ENCODE measurements at regions not wholly inside any gene's neighbourhood (a gene's known extent, or its start where the extent isn't known, plus 50 kb on each side); places are given as distances from the start of the nearest gene placed in this dataset.
"Not testable (repeated sequence)": the region's sequence is repeated elsewhere in the genome, so short reads cannot be mapped to it uniquely, and the experiment has no call there.

GRCh38 chr2:175282300-175282699, 100.8 kb upstream of the ATP5MC3 start:
- DNase-seq (ENCODE audit: extremely low read depth, low read depth, low spot score), result no peak

- DNase-seq (ENCODE audit: extremely low read depth, low read depth, low spot score), result no peak
Measured at GRCh38 chr2:175277772-175278171, 96.3 kb upstream of the ATP5MC3 start.

GRCh38 chr2:175275539-175275938, 94.0 kb upstream of the ATP5MC3 start:
- DNase-seq (ENCODE audit: extremely low read depth, low read depth, low spot score), result no peak

- no peak for DNase-seq (ENCODE audit: extremely low read depth, low read depth, low spot score)
Measured at GRCh38 chr2:175259164-175259563, 77.7 kb upstream of the ATP5MC3 start.

DNA sequence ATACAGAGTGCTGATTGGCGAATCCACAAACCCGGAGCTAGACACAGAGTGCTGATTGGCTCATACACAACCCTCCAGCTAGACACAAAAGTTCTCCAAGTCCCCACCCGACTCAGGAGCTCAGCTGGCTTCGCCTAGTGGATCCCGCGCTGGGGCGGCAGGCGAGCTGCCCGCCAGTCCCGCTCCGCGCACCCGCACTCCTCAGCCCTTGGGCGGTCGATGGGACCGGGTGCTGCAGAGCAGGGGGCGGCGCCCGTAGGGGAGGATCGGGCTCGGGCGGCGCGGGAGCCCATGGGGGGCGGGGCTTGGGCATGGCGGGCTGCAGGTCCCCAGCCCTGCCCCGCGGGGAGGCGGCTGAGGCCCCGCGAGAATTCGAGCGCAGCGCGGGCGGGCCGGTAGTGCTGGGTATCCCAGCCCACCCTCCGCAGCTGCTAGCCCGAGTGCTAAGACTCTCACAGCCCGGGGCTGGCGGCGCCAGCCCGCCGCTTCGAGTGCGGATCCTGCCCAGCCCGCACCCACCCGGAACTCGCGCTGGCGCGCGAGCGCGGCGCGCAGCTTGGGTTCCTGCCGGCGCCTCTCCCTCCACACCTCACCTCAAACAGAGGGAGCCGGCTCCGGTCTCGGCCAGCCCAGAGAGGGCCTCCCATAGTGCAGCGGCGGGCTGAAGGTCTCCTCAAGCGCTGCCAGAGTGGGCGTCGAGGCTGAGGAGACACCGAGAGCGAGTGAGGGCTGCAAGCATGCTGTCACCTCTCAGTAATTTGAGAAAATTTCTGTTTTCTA, 75.5 kb upstream of the ATP5MC3 start:
- DNase-seq (ENCODE audit: extremely low read depth, low read depth, low spot score), result no peak

DNA sequence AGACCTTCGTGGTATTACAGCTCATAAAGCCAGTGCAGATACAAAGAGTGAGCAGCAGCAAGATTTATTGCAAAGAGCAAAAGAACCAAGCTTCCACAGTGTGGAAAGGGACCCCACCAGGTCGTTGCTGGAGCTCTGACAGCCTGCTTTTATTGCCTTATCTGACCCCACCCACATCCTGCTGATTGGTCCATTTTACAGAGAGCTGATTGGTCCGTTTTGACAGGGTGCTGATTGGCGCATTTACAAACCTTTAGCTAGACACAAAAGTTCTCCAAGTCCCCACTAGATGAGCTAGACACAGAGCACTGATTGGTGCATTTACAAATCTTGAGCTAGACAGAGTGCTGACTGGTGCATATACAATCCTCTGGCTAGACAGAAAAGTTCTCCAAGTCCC, 74.9 kb upstream of the ATP5MC3 start:
- DNase-seq (ENCODE audit: extremely low read depth, low read depth, low spot score), result not testable (repeated sequence)

- no peak for DNase-seq (ENCODE audit: extremely low read depth, low read depth, low spot score)
Measured at GRCh38 chr2:175253871-175254270, 72.4 kb upstream of the ATP5MC3 start.

- DNase-seq (ENCODE audit: extremely low read depth, low read depth, low spot score), result peak; percentile 20
Measured at GRCh38 chr2:175251425-175252041, 70.0 kb upstream of the ATP5MC3 start.

DNA sequence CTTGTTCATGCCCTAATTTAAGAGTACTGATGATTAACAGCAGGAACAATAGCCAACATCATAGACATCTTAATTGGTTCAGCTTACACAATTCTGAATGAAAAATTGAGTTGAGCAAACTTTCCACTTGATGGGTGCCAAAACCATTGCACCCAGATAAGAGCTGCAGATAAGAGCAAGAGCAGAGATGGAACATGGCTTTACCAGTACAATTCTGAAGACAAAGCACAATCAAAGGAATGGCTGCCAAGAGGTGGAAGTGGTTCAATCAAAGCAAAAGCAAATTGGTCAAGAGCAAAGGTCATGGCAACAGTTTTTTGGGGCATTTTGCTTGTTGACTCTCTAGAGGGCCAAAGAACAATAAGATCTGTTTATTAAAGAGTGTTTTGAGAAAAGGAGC, 65.6 kb upstream of the ATP5MC3 start:
- no peak for DNase-seq (ENCODE audit: extremely low read depth, low read depth, low spot score)

GRCh38 chr2:175244697-175245096, 63.2 kb upstream of the ATP5MC3 start:
- no peak for DNase-seq (ENCODE audit: extremely low read depth, low read depth, low spot score)

DNA sequence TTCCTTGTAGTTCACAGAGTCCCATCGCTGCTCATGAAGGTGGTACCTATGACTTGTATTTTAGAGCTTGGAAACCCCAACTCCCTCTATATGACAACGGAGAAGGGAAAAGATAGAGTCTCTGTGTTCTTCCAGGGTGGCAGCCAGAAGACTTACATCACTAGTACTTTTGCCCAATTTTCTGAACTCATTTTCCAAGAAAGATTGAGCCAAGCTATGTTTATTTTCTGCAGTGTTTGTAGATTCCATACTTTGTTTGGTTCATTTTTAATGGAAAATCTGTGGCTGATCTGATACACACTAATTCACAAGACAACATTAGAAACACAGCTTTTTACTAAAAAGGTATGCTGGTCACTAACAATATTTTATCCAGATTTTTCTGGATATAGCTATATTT, 60.2 kb upstream of the ATP5MC3 start:
- no peak for DNase-seq (ENCODE audit: extremely low read depth, low read depth, low spot score)

DNA sequence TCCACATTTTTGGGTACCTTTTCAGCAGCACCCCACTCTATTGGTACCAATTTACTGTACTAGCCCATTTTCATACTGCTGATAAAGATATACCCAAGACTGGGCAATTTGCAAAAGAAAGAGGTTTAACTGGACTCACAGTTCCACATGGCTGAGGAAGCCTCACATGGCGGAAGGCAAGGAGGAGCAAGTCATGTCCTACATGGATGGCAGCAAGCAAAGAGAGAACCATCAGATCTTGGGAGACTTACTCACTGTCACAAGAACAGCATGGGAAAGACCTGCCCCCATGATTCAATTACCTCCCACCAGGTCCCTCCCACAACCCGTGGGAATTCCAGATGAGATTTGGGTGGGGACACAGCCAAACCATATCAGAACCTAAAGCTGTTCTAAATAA, 58.5 kb upstream of the ATP5MC3 start:
- not testable (repeated sequence) for DNase-seq (ENCODE audit: extremely low read depth, low read depth, low spot score)

DNA sequence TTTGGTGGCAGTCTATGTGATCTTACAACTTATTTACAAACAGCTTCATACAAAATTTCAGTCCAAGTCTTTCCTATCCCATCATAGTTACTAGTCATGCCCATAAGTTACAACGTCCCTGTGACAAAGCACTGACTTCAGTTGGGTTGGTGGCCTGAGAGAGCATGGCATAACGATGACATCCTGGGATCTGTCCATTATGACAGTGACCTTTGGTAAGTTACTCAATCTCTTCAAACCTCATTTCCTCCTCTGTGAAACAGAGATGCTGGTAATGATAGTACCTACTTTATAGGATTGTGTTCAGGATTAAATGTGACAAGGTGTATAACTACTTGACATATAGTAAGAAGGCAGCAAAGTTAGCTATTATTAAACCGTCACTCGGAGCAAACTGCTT, 55.4 kb upstream of the ATP5MC3 start:
- DNase-seq (ENCODE audit: extremely low read depth, low read depth, low spot score), result no peak

DNA sequence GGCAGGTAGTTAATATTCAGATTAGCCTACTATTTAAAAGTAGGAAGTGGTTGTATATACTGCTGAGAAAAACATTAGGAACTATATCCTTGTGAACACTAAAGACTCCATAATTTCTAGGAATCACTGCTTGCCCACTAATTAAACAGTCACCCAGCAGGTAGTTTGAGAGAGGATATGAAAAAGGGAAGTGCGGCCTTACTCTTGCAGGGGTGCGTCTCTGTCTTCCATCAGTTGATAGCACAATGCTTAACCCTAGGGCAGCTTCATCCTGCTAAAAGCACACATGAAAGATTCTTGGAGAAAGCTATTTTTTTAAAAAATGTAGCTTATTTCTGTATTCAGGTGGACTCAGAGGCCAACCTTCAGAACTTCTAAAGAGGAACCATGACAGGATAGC, 53.1 kb upstream of the ATP5MC3 start:
- DNase-seq (ENCODE audit: extremely low read depth, low read depth, low spot score), result no peak

GRCh38 chr2:175234153-175234552, 52.6 kb upstream of the ATP5MC3 start:
- no peak for DNase-seq (ENCODE audit: extremely low read depth, low read depth, low spot score)

- no peak for DNase-seq (ENCODE audit: extremely low read depth, low read depth, low spot score)
Measured at GRCh38 chr2:175233135-175233719, 51.7 kb upstream of the ATP5MC3 start.

All from glomerular endothelial cell (primary cell).